ENCODE measurements at regions not wholly inside any gene's neighbourhood (a gene's known extent, or its start where the extent isn't known, plus 50 kb on each side); places are given as distances from the start of the nearest gene placed in this dataset.

GRCh38 chr3:115571413-115571812, 51.9 kb upstream of the GAP43 start:
- DNase-seq (ENCODE audit: low read depth in 4 of 4, low spot score in 3 of 4) = no peak
